HG02588 (cell line): ENCODE measurements at regions not wholly inside any gene's neighbourhood (a gene's known extent, or its start where the extent isn't known, plus 50 kb on each side); places are given as distances from the start of the nearest gene placed in this dataset.

ENCODE experiments used
- ATAC-seq: cut with Tn5 transposase; IDR thresholded peaks from one replicate; pipeline ENCODE4 v1.9.1; 2021; ENCODE audit warnings: mild to moderate bottlenecking, moderate library complexity; ENCODE audit not compliant: unreplicated experiment

DNA sequence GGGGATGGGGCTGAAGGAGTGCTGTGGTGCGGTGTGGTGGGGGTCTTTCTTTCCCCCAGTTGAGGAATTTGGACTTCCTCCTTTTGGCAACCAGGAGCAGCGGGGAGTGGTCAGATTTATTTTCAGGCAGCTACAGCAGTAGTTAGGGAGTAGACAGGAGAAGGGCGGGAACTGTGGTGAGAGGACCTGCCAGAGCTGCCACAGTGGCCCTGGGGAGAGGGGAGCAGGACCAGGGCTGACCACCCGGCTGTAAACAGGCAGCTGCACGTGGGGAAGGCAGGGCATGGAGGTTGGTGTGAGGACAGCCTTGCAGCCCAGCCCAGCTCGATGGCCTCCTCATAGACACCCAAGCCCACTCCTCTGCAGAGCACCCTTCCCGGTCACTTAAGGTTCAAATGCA, 197.2 kb downstream of the GLI2 start:
- ATAC-seq: no peak

GRCh38 chr2:120933693-120934573, 198.3 kb downstream of the GLI2 start:
- no peak for ATAC-seq

DNA sequence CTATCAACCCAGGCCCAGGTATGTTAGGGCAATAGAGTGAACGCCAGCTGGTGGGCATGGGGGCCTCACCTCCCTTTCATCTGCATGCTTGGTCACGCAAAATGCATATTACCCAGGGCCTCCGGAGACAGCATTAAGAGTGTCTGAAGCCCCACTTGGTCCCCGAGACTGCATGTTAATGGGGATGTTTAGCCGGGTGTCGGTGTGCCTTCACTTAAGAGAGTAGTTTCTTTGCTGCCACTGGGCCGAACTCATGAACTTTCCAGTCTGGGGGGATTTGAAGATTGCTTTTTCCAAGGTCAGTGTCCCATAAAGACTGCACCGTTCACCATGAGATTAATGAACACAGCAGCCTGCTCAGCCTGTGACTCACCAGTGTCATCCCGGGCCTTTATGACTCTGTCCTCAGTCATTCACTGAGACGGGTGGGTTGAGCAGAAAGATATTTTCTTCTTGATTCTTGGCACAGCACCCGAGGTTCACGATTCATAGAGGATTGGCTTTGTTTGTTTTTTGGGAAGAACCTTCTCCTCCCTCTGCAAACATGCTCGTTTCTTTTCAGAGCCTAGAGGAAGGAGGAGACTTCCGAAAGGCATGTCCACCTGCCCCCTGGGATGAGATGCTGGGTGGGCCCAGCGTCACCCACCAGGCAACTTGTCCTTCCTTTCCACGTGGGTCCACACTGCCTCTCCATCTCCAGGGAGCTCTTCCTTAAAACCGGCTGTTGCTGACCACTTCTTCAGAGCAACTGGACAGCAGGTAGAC, 199.1 kb downstream of the GLI2 start:
- ATAC-seq: no peak

GRCh38 chr2:120935339-120936313, 200.0 kb downstream of the GLI2 start:
- no peak for ATAC-seq

GRCh38 chr2:120936476-120937334, 201.0 kb downstream of the GLI2 start:
- no peak for ATAC-seq

DNA sequence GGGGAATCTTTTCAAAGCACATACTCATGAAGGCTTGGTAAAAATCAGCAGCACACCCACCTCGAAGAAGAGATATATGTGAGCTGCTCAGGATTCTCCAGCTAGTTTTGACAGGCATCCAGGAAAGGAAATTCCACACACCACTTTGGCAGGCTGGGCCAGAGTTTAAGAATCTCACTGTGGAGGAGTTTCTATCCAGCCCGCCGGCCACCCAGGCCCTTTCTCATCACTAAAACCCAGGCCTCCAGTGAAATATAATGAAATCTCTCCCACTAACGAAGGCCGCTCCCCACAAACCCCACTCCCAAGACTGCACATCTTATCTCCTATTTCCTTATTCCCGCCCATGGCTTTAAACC, 202.0 kb downstream of the GLI2 start:
- ATAC-seq: no peak

DNA sequence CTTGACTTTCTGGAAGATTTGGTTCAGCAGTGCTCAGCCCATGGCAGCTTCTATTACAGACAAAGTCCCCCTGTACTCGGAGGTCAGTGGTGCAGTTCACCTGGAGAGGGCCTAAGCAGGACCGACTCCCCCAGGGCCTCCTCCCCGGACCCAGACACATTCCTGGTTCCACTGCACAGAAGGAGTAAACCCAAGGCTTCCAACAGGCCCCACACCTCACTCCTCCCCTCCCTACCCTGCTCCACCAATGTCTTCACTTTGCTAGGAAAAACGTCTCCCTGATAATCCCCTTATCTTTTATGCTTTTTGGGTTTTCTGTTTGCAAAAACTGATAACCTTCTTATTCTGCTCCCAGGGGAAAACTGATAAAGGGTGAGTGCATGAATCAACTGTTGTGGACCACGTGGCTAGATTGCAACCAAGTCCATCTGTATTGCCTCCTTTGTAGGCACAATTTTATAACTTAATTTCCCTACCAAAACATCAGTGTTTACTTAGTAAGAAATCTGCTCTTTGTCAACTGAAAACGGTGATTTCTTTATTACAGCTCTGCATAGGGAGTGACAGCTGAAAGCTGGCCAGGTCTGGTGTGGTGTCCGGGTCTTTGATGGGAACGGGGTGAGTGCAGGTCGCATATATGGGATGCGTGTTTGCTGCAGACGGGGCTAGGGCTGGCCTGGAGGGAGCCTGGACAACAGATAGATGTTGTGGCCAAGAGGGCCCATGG, 202.5 kb downstream of the GLI2 start:
- ATAC-seq: no peak

DNA sequence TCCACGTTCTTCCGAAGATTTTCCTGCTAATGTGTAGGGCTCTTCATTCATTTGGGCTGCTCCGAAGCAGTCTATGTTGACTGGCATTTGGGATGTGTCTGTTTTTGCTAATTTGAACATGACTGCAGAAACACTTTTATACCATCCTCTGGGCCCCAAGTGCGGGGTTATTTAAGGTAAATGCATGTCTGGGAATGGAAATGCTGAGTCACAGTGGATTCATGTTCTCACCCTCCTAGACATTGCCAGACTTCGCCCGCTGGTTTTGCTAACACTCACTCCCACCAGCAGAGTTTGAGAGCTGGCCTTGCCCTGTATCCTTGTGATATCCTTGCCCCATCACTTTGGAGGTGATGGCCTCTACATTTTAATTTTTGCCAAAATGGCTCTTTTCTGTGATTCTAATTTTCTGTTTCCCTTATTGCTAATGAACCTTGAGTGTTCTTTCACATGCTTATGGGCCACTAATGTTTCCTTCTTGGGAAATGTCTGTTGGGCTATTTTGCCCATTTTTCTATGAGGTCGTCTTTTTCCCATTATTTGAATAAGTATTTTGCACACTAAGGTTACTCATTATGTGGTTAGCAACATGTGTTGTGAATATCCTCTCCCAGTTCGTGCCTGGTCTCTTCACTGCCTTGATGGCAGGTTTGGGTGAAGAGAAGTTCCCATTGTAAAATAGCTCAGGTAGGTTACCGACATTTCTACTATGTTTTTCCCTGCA, 204.1 kb downstream of the GLI2 start:
- ATAC-seq: no peak

- ATAC-seq: no peak
Measured at GRCh38 chr2:120940319-120940696, 204.6 kb downstream of the GLI2 start.

- no peak for ATAC-seq
Measured at GRCh38 chr2:120940726-120941256, 205.1 kb downstream of the GLI2 start.

DNA sequence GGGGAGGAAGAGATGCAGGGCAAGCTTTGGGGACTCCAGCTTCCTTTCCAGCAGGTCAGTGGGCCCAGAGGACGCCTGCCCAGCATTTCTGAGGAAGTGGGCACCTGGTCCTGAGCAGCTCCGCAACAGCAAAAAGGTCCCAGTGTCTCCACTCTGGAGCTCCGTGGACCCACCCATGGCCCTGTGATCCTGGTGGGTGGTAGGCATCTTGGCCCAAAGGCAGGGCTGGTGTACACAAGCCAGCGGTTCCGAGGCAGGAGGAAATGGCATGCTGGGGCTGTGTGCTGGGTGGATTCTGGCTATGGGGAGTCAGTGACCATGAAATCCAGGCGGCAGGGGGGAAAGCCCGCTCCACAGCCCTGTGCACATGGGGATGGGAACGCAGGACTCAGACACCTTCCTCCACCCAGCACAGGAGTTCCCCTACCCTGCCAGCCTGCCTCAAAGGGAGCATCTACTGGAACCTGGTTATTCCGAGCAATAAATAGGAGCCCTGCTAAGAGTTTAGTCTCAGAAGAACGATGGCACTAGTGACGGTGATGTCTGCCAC, 206.0 kb downstream of the GLI2 start:
- no peak for ATAC-seq

- ATAC-seq: no peak
Measured at GRCh38 chr2:120942658-120943057, 207.0 kb downstream of the GLI2 start.

GRCh38 chr2:120943403-120944034, 207.9 kb downstream of the GLI2 start:
- ATAC-seq: no peak

- no peak for ATAC-seq
Measured at GRCh38 chr2:120944575-120944974, 208.9 kb downstream of the GLI2 start.

- no peak for ATAC-seq
Measured at GRCh38 chr2:120945091-120945490, 209.4 kb downstream of the GLI2 start.

- no peak for ATAC-seq
Measured at GRCh38 chr2:120945832-120946499, 210.3 kb downstream of the GLI2 start.

DNA sequence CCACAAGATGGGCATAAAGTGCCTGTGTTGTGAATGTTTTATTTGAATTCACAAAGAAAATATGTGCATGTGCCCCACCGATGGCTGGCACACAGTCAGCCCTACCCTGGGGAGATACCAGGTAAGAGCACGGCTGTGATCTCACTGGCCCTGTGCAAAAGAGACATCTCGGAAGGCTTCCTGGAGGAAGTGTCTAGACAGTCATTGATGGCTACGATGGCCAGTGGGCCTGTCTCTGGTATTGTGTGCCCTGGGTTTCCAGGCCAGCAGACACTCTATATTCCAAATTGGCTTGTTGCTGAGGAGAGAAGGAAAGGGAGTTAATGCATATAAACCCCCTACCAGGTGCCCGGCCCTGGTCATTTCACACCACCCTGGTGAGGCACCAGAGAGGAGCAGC, 211.7 kb downstream of the GLI2 start:
- no peak for ATAC-seq
